H9 (cell line): ENCODE measurements at regions not wholly inside any gene's neighbourhood (a gene's known extent, or its start where the extent isn't known, plus 50 kb on each side); places are given as distances from the start of the nearest gene placed in this dataset.

Experiments used
- DNase-seq: peaks from one replicate; pipeline ENCODE4 v3.0.0-alpha.2; 2017
- H2AFZ ChIP-seq: one replicate; pipeline ENCODE4 v1.6.1; 2013; ENCODE audit warnings: mild to moderate bottlenecking, low read length, control low read depth, moderate library complexity
- H2AK5ac ChIP-seq: 2 replicates; pipeline ENCODE4 v1.6.1; 2013; ENCODE audit warnings: low read length, control low read depth, mixed read lengths; ENCODE audit not compliant: insufficient read length
- H2BK120ac ChIP-seq: one replicate; pipeline ENCODE4 v1.6.1; 2013; ENCODE audit warnings: low read depth, mild to moderate bottlenecking, low read length, control low read depth, inconsistent platforms; ENCODE audit not compliant: poor library complexity, severe bottlenecking
- H2BK12ac ChIP-seq: 2 replicates; pipeline ENCODE4 v1.6.1; 2013; ENCODE audit warnings: low read length, control low read depth, mixed read lengths, low read depth; ENCODE audit not compliant: insufficient read length
- H2BK15ac ChIP-seq: 2 replicates; pipeline ENCODE4 v1.6.1; 2013; ENCODE audit warnings: low read depth, low read length, control low read depth
- H2BK20ac ChIP-seq: one replicate; pipeline ENCODE4 v1.6.1; 2013; ENCODE audit warnings: low read depth, mild to moderate bottlenecking, low read length, control low read depth, inconsistent platforms; ENCODE audit not compliant: poor library complexity, severe bottlenecking
- H2BK5ac ChIP-seq: 2 replicates; pipeline ENCODE4 v1.6.1; 2013; ENCODE audit warnings: low read length, control low read depth, mixed read lengths; ENCODE audit not compliant: insufficient read length
- H3K14ac ChIP-seq: 2 replicates; pipeline ENCODE4 v1.6.1; 2013; ENCODE audit warnings: low read length, control low read depth; ENCODE audit not compliant: insufficient read depth
- H3K18ac ChIP-seq: 2 replicates; pipeline ENCODE4 v1.6.1; 2013; ENCODE audit warnings: low read depth, mild to moderate bottlenecking, mixed read lengths, low read length, control low read depth; ENCODE audit not compliant: insufficient read length
- H3K23ac ChIP-seq: 2 replicates; pipeline ENCODE4 v1.6.1; 2013; ENCODE audit warnings: low read length, control low read depth, mixed read lengths, low read depth; ENCODE audit not compliant: insufficient read length
- H3K23me2 ChIP-seq: 2 replicates; pipeline ENCODE4 v1.6.1; 2013; ENCODE audit warnings: low read depth, mild to moderate bottlenecking, mixed read lengths, low read length, control low read depth; ENCODE audit not compliant: insufficient read length, poor library complexity, severe bottlenecking
- H3K27ac ChIP-seq: 2 replicates; pipeline ENCODE4 v1.5.1; 2013; ENCODE audit warnings: low read length, control low read depth, mixed read lengths, low read depth; ENCODE audit not compliant: insufficient read length
- H3K27me3 ChIP-seq: 2 replicates; pipeline ENCODE4 v1.6.1; 2013; ENCODE audit warnings: low read length, control low read depth, inconsistent platforms; ENCODE audit not compliant: insufficient read depth
- H3K4ac ChIP-seq: 2 replicates; pipeline ENCODE4 v1.6.1; 2013; ENCODE audit warnings: low read depth, mild to moderate bottlenecking, control low read depth, inconsistent platforms, low read length, moderate library complexity
- H3K4me1 ChIP-seq: 2 replicates; pipeline ENCODE4 v1.6.1; 2013; ENCODE audit warnings: low read length, control low read depth, inconsistent platforms; ENCODE audit not compliant: insufficient read depth
- H3K4me2 ChIP-seq: 2 replicates; pipeline ENCODE4 v1.6.1; 2013; ENCODE audit warnings: low read length, control low read depth, mixed read lengths; ENCODE audit not compliant: insufficient read length, insufficient read depth
- H3K56ac ChIP-seq: 2 replicates; pipeline ENCODE4 v1.6.1; 2013; ENCODE audit warnings: low read depth, mild to moderate bottlenecking, mixed read lengths, low read length, control low read depth; ENCODE audit not compliant: insufficient read length
- H3K79me1 ChIP-seq: 2 replicates; pipeline ENCODE4 v1.6.1; 2013; ENCODE audit warnings: low read depth, mild to moderate bottlenecking, moderate library complexity, low read length, control low read depth, inconsistent platforms; ENCODE audit not compliant: insufficient read depth, poor library complexity, severe bottlenecking
- H3K79me2 ChIP-seq: 2 replicates; pipeline ENCODE4 v1.6.1; 2013; ENCODE audit warnings: low read length, control low read depth, inconsistent platforms; ENCODE audit not compliant: insufficient read depth
- H3K9ac ChIP-seq: 2 replicates; pipeline ENCODE4 v1.6.1; 2013; ENCODE audit warnings: low read length, control low read depth, mixed read lengths; ENCODE audit not compliant: insufficient read length; ENCODE audit errors: extremely low read depth
- H3K9me3 ChIP-seq: one replicate; pipeline ENCODE4 v1.6.1; 2013; ENCODE audit warnings: low read depth, low read length, inconsistent platforms; ENCODE audit not compliant: control insufficient read depth
- H3T11ph ChIP-seq: one replicate; pipeline ENCODE4 v1.6.1; 2013; ENCODE audit warnings: mild to moderate bottlenecking, low read length, control low read depth, inconsistent platforms
- H4K20me1 ChIP-seq: one replicate; pipeline ENCODE4 v1.6.1; 2013; ENCODE audit not compliant: control insufficient read depth, insufficient read length, insufficient read depth
- H4K5ac ChIP-seq: 2 replicates; pipeline ENCODE4 v1.6.1; 2013; ENCODE audit warnings: low read depth, mild to moderate bottlenecking, mixed read lengths, low read length, control low read depth; ENCODE audit not compliant: insufficient read length
- H4K8ac ChIP-seq: replicated peaks from 2 replicates; pipeline ENCODE4 v1.6.1; 2013; ENCODE audit warnings: low read length, control low read depth, mixed read lengths, low read depth; ENCODE audit not compliant: insufficient read length
- H4K91ac ChIP-seq: 2 replicates; pipeline ENCODE4 v1.6.1; 2013; ENCODE audit warnings: low read depth, mild to moderate bottlenecking, moderate library complexity, mixed read lengths, low read length, control low read depth; ENCODE audit not compliant: insufficient read length
- H3K27ac Mint-ChIP-seq, 3 experiments: 2 replicates in 2 of 3; 3 replicates in 1 of 3; pipeline ENCODE4 v1.8.0; 2020 to 2021; ENCODE audit warnings: mixed read lengths in 3 of 3, mild to moderate bottlenecking in 1 of 3, moderate library complexity in 1 of 3
- H3K27me3 Mint-ChIP-seq: 2 replicates; pipeline ENCODE4 v1.8.0; 2021; ENCODE audit warnings: low read depth, mild to moderate bottlenecking, moderate library complexity, mixed read lengths
- H3K36me3 Mint-ChIP-seq, 3 experiments: 2 replicates in 2 of 3; 3 replicates in 1 of 3; pipeline ENCODE4 v1.8.0; 2020 to 2021; ENCODE audit warnings: low read depth in 3 of 3, mixed read lengths in 3 of 3; ENCODE audit not compliant: insufficient read depth in 1 of 3
- H3K4me1 Mint-ChIP-seq, 2 experiments: 2 replicates each; pipeline ENCODE4 v1.8.0; 2020; ENCODE audit warnings: mixed read lengths in 2 of 2
- H3K4me3 Mint-ChIP-seq, 2 experiments: 2 replicates in 1 of 2; 3 replicates in 1 of 2; pipeline ENCODE4 v1.8.0; 2020 to 2021; ENCODE audit warnings: mild to moderate bottlenecking in 2 of 2, mixed read lengths in 2 of 2, moderate library complexity in 1 of 2
- H3K9me3 Mint-ChIP-seq, 2 experiments: 2 replicates in 1 of 2; 3 replicates in 1 of 2; pipeline ENCODE4 v1.8.0; 2020; ENCODE audit warnings: mild to moderate bottlenecking in 2 of 2, mixed read lengths in 2 of 2, moderate library complexity in 1 of 2
- CTCF ChIP-seq: fragments of 200-600 bp; sonication (generic); conservative IDR thresholded peaks from 3 replicates; pipeline ENCODE4 v1.8.0; 2021; ENCODE audit warnings: antibody characterized with exemption, mild to moderate bottlenecking
- WGBS: extraction: QIAGEN DNeasy Blood & Tissue Kit; methylation state at CpG from one replicate; pipeline ENCODE4 v1.1.7; 2013; ENCODE audit warnings: missing lambda C conversion rate, low lambda C conversion rate, mixed read lengths; ENCODE audit not compliant: insufficient read length; ENCODE audit errors: extremely low coverage; 5-methylcytosine and 5-hydroxymethylcytosine counted together

GRCh38 chr6:66964216-66964615, 1257.2 kb upstream of the EYS start:
- H3K4me2 ChIP-seq = no peak overlapping the region
- no peaks in the 10 kb centered on the region for H3K23me2 ChIP-seq
- no peak overlapping the region for H4K8ac ChIP-seq
- no peak overlapping the region for H3K4ac ChIP-seq
- no peaks in the 10 kb centered on the region for H3K79me1 ChIP-seq
- H4K20me1 ChIP-seq = no peaks in the 10 kb centered on the region
- H3K9ac ChIP-seq = no peak overlapping the region
- DNase-seq = no peak
- H3K4me1 ChIP-seq = no peaks in the 10 kb centered on the region
- no peak overlapping the region for H2BK120ac ChIP-seq
- H2AK5ac ChIP-seq = no peak overlapping the region
- no peak overlapping the region for H4K5ac ChIP-seq
- H2BK20ac ChIP-seq = no peak overlapping the region
- whole genome bisulfite sequencing = no CpG with 5 or more reads among the region's 3 CpGs
- H3K36me3 Mint-ChIP-seq = peaks cover 0 to 2% (median 0%) of the 10 kb centered on the region in 3 experiments; a peak in 1 of 7 replicates
- no peak overlapping the region for H3K23ac ChIP-seq
- no peak overlapping the region for H3K4me3 Mint-ChIP-seq
- H3K9me3 ChIP-seq = no peaks in the 10 kb centered on the region
- H3K4me1 Mint-ChIP-seq = no peaks in the 10 kb centered on the region
- no peak overlapping the region for H3K56ac ChIP-seq
- H3K9me3 Mint-ChIP-seq = peaks cover 10 to 11% of the 10 kb centered on the region in 2 experiments; a peak in 4 of 5 replicates
- H3K27ac ChIP-seq = no peak overlapping the region
- no peaks in the 10 kb centered on the region for H3K79me2 ChIP-seq
- H3K27ac Mint-ChIP-seq = no peak overlapping the region
- H3K27me3 ChIP-seq = no peaks in the 10 kb centered on the region
- no peak overlapping the region for H2BK15ac ChIP-seq
- H3T11ph ChIP-seq = no peak overlapping the region
- H2BK5ac ChIP-seq = no peak overlapping the region
- H3K27me3 Mint-ChIP-seq = no peaks in the 10 kb centered on the region
- no peak overlapping the region for H2BK12ac ChIP-seq
- H3K18ac ChIP-seq = no peak overlapping the region
- no peak overlapping the region for H4K91ac ChIP-seq
- H3K14ac ChIP-seq = no peak overlapping the region
- no peak for TF ChIP-seq CTCF
- H2AFZ ChIP-seq = no peak overlapping the region
